Kidney glomerular epithelial cell (primary cell): ENCODE measurements at regions not wholly inside any gene's neighbourhood (a gene's known extent, or its start where the extent isn't known, plus 50 kb on each side); places are given as distances from the start of the nearest gene placed in this dataset.
A peak's percentile ranks its signal among the peaks of the same experiment; 100 is the strongest.

Experiments
- DNase-seq: peaks from one replicate; lab custom pipeline; 2025; lab: John Stamatoyannopoulos, UW

- DNase-seq, result no peak
Measured at GRCh38 chr6:156189195-156189594, 588.0 kb upstream of the ARID1B start.

- DNase-seq, result no peak
Measured at GRCh38 chr6:156185113-156185512, 592.1 kb upstream of the ARID1B start.

GRCh38 chr6:156183678-156184077 is 593.5 kb upstream of the ARID1B start:
- DNase-seq, result no peak

GRCh38 chr6:156182356-156182755 is 594.8 kb upstream of the ARID1B start:
- no peak for DNase-seq

GRCh38 chr6:156181506-156181905 is 595.7 kb upstream of the ARID1B start:
- no peak for DNase-seq

GRCh38 chr6:156175971-156176421 is 601.2 kb upstream of the ARID1B start:
- peak; percentile 10 for DNase-seq

- no peak for DNase-seq
Measured at GRCh38 chr6:156175433-156175832, 601.7 kb upstream of the ARID1B start.

- no peak for DNase-seq
Measured at GRCh38 chr6:156174031-156174890, 602.9 kb upstream of the ARID1B start.

- DNase-seq, result no peak
Measured at GRCh38 chr6:156169371-156169770, 607.8 kb upstream of the ARID1B start.

GRCh38 chr6:156167625-156168071 is 609.5 kb upstream of the ARID1B start:
- no peak for DNase-seq

GRCh38 chr6:156167016-156167624 is 610.1 kb upstream of the ARID1B start:
- no peak for DNase-seq

GRCh38 chr6:156166093-156166492 is 611.1 kb upstream of the ARID1B start:
- DNase-seq, result no peak

- DNase-seq, result peak; percentile 2
Measured at GRCh38 chr6:156164701-156165452, 612.3 kb upstream of the ARID1B start.

GRCh38 chr6:156163311-156163710 is 613.9 kb upstream of the ARID1B start:
- no peak for DNase-seq

GRCh38 chr6:156161471-156161870 is 615.7 kb upstream of the ARID1B start:
- DNase-seq, result no peak

GRCh38 chr6:156160795-156161165 is 616.4 kb upstream of the ARID1B start:
- no peak for DNase-seq

GRCh38 chr6:156160007-156160794 is 617.0 kb upstream of the ARID1B start:
- DNase-seq, result no peak

- no peak for DNase-seq
Measured at GRCh38 chr6:156154896-156155295, 622.3 kb upstream of the ARID1B start.

GRCh38 chr6:156150391-156150790 is 626.8 kb upstream of the ARID1B start:
- DNase-seq, result no peak

GRCh38 chr6:156146891-156147290 is 630.3 kb upstream of the ARID1B start:
- no peak for DNase-seq

GRCh38 chr6:156131221-156131903 is 645.8 kb upstream of the ARID1B start:
- no peak for DNase-seq
